Uterus (tissue), 3 donors: ENCODE measurements at regions not wholly inside any gene's neighbourhood (a gene's known extent, or its start where the extent isn't known, plus 50 kb on each side); places are given as distances from the start of the nearest gene placed in this dataset.

Experiments used
- DNase-seq, 2 donors: peaks; one replicate each; pipeline ENCODE4 v3.0.0-alpha.2; 2019 to 2020
- H3K27ac ChIP-seq, 2 donors: fragments of 200-600 bp; sonication (generic); 1 replicate in 1 of 2; 2 replicates in 1 of 2; pipeline ENCODE4 v1.5.1; 2016 to 2018
- H3K27me3 ChIP-seq, 2 donors: fragments of 200-600 bp; sonication (generic); one replicate each; pipeline ENCODE4 v1.5.1; 2018 to 2019; ENCODE audit warnings: control low read depth in 1 of 2
- H3K36me3 ChIP-seq, 2 donors: fragments of 200-600 bp; sonication (generic); one replicate each; pipeline ENCODE4 v1.5.1; 2019; ENCODE audit warnings: control low read depth in 1 of 2
- H3K4me1 ChIP-seq, 2 donors: fragments of 200-600 bp; sonication (generic); one replicate each; pipeline ENCODE4 v1.5.1; 2018 to 2019; ENCODE audit warnings: control low read depth in 1 of 2
- H3K4me3 ChIP-seq, 2 donors: fragments of 200-600 bp; sonication (generic); 1 replicate in 1 of 2; 2 replicates in 1 of 2; pipeline ENCODE4 v1.5.1; 2018 to 2019; ENCODE audit warnings: mild to moderate bottlenecking in 1 of 2
- H3K9me3 ChIP-seq, 2 donors: fragments of 200-600 bp; sonication (generic); one replicate each; pipeline ENCODE4 v1.5.1; 2019; ENCODE audit warnings: control low read depth in 1 of 2
- POLR2A ChIP-seq, 2 donors: fragments of 450-650 bp; IDR thresholded peaks; one replicate each; pipeline ENCODE4 v1.6.1; 2016; ENCODE audit warnings: antibody characterized with exemption in 2 of 2, mild to moderate bottlenecking in 1 of 2, moderate library complexity in 1 of 2
- intact Hi-C: fragments of 100-400 bp; cut with DNase I; formaldehyde crosslinking; loops from one replicate; pipeline ENCODE4 v1.15.1; 2023; ENCODE audit warnings: low total_unique reads
- TF ChIP-seq, protein P1 (sequence below), 4 experiments: fragments of 200-600 bp in 2 of 4; fragments of 450-650 bp in 2 of 4; sonication (generic) in 2 of 4; IDR thresholded peaks; one replicate each; pipeline ENCODE4 v1.5.1; 2016 to 2019; ENCODE audit warnings: antibody characterized with exemption in 4 of 4, mild to moderate bottlenecking in 2 of 4, moderate library complexity in 1 of 4
- donor health status: DM: yes; HTN: yes; CAD: no.

DNA sequence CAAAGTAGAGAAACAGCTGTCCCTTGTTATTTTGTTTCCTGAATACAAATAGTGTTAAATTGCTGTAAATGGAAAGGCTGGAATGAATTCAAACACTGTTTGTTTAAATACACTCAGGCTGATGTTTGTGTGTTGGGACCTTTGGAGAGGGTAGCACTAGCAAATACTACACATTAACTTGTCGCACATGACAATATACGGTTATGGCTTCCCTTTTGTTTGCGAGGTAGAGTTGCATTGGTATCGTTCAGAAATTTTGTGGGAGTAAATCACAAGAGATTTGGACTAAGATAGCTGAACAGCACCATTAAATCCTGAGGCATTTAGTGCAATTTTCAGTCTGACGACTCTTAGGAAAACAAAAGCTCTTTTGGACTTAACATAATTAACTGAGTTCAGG is 213.0 kb upstream of the ROBO2 start:
- intact Hi-C loops = no loop called here

DNA sequence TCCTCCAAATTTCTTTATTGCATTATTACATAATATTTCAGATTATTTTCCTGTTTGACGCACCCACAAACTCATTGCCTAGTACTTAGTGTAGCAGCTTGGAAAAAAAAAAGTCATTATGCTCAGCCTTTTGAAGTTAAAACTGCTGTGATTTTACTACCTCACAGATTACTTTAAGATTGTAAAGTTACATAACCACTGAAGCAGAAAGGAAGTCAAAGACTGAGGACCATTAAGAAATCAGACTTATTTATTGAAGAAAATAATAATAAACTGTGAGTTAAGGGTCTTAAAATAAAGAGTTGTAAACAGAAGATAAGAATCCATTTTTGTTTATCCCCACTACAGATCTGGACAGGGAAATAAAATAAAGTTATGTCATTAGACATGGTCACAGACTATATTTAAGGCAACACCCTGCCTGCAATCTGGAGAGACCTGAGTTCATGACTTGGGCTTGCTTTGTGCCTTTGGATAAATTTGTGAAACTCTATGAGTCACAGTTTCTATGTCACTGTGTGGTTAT is 212.1 kb upstream of the ROBO2 start:
- no peaks in the 10 kb centered on the region for H3K36me3 ChIP-seq
- H3K9me3 ChIP-seq = no peaks in the 10 kb centered on the region
- DNase-seq = no peak
- no peaks in the 10 kb centered on the region for H3K27me3 ChIP-seq
- no peak overlapping the region for H3K27ac ChIP-seq
- no peak overlapping the region for H3K4me3 ChIP-seq
- TF ChIP-seq, protein P1, sequence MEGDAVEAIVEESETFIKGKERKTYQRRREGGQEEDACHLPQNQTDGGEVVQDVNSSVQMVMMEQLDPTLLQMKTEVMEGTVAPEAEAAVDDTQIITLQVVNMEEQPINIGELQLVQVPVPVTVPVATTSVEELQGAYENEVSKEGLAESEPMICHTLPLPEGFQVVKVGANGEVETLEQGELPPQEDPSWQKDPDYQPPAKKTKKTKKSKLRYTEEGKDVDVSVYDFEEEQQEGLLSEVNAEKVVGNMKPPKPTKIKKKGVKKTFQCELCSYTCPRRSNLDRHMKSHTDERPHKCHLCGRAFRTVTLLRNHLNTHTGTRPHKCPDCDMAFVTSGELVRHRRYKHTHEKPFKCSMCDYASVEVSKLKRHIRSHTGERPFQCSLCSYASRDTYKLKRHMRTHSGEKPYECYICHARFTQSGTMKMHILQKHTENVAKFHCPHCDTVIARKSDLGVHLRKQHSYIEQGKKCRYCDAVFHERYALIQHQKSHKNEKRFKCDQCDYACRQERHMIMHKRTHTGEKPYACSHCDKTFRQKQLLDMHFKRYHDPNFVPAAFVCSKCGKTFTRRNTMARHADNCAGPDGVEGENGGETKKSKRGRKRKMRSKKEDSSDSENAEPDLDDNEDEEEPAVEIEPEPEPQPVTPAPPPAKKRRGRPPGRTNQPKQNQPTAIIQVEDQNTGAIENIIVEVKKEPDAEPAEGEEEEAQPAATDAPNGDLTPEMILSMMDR (IDR thresholded peaks at IDR 0.05) = no peak
- no peak for TF ChIP-seq POLR2A (IDR thresholded peaks at IDR 0.05)
- H3K4me1 ChIP-seq = no peaks in the 10 kb centered on the region
- intact Hi-C loops = no loop called here

More for the DNA sequence above, 213.0 kb upstream of the ROBO2 start:
- Histone ChIP-seq H3K27ac (no peak overlapping the region), H3K4me1 (no peaks in the 10 kb centered on the region), H3K9me3 (no peaks in the 10 kb centered on the region), H3K36me3 (no peaks in the 10 kb centered on the region), H3K4me3 (no peak overlapping the region), H3K27me3 (no peaks in the 10 kb centered on the region)
- no peak for TF ChIP-seq POLR2A (IDR thresholded peaks at IDR 0.05)
- TF ChIP-seq, protein P1 (IDR thresholded peaks at IDR 0.05) = no peak
- DNase-seq = no peak

DNA sequence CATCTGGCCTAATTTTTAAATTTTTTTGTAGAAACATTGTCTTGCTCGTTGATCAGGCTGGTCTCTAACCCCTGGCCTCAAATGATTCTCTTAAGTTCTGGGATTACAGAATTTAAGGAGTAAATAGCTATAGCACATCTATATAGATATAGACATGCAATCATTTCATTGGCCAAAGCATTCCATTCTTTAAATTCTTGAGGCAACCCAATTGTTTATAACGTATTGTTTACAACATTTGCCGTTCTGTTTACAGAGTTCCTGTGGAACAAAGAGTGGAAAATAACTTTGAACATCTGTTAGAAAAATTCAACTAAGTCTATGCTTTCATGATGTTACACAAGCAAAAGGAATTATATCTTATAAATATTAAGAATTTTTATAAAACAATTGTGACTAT is 205.2 kb upstream of the ROBO2 start:
- Histone ChIP-seq H3K36me3 (no peaks in the 10 kb centered on the region), H3K4me3 (no peak overlapping the region), H3K27ac (no peak overlapping the region), H3K4me1 (no peaks in the 10 kb centered on the region), H3K9me3 (no peaks in the 10 kb centered on the region), H3K27me3 (no peaks in the 10 kb centered on the region)
- no peak for DNase-seq
- intact Hi-C loops = no loop called here
- TF ChIP-seq POLR2A (IDR thresholded peaks at IDR 0.05) = no peak
- TF ChIP-seq, protein P1 (IDR thresholded peaks at IDR 0.05) = no peak

DNA sequence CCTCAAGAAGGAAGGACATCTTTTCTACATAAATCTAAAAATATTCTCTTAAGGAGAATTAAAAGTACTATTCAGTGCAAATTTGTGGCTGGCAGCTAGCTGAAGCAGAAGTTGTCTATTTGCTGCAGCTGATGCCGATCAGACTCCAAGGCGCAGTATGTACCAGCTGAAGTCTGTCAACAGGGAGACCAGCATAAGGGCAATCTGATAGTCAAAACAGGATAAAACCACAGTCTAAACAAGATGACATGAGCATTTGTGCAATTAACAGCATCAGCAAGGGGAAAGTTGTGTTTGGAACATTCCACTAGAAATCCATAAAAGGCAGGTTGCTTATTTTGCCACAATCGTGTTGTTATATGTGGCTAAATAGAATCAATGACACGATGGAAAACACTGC is 198.2 kb upstream of the ROBO2 start:
- no peak for TF ChIP-seq POLR2A (IDR thresholded peaks at IDR 0.05)
- TF ChIP-seq, protein P1 (IDR thresholded peaks at IDR 0.05) = no peak
- Histone ChIP-seq H3K4me1 (no peaks in the 10 kb centered on the region), H3K9me3 (no peaks in the 10 kb centered on the region), H3K27ac (no peak overlapping the region), H3K27me3 (no peaks in the 10 kb centered on the region), H3K4me3 (no peak overlapping the region), H3K36me3 (no peaks in the 10 kb centered on the region)
- intact Hi-C loops = no loop called here
- no peak for DNase-seq

DNA sequence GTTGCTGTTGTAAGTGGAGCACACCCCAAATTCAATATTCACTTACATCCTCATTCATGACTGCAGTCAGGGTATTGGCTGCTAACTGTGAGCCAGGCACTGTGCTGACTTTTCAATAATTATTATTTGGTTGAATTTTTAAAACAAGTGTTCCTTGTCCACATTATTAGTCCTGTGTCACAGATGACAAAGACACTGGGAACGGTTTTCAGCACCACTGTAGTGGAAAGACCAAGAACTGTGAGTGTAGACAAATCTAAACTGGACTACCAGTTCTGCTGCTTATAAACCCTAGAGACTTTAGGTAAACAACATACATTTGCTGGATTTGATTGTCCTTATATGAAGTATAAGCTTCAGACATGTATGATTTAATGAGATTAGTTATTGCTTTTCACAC is 197.7 kb upstream of the ROBO2 start:
- intact Hi-C loops = no loop called here

More for the DNA sequence above, 197.7 kb upstream of the ROBO2 start:
- no peaks in the 10 kb centered on the region for H3K4me1 ChIP-seq
- no peak overlapping the region for H3K4me3 ChIP-seq
- TF ChIP-seq, protein P1 (IDR thresholded peaks at IDR 0.05) = no peak
- TF ChIP-seq POLR2A (IDR thresholded peaks at IDR 0.05) = no peak
- H3K9me3 ChIP-seq = no peaks in the 10 kb centered on the region
- H3K27me3 ChIP-seq = no peaks in the 10 kb centered on the region
- H3K27ac ChIP-seq = no peak overlapping the region
- no peak for DNase-seq
- no peaks in the 10 kb centered on the region for H3K36me3 ChIP-seq
